Transverse colon (tissue), 4 donors: ENCODE measurements at regions not wholly inside any gene's neighbourhood (a gene's known extent, or its start where the extent isn't known, plus 50 kb on each side); places are given as distances from the start of the nearest gene placed in this dataset.

ENCODE experiments used
- DNase-seq: peaks from one replicate; pipeline ENCODE4 v3.0.0-alpha.2; 2019
- H3K27ac ChIP-seq, 4 donors: fragments of 200-600 bp; sonication (generic); 2 replicates each; pipeline ENCODE4 v1.5.1; 2016 to 2018; ENCODE audit warnings: inconsistent platforms in 4 of 4
- H3K27me3 ChIP-seq: fragments of 200-600 bp; sonication (generic); 2 replicates; pipeline ENCODE4 v1.5.1; 2017; ENCODE audit warnings: inconsistent platforms
- H3K36me3 ChIP-seq, 4 donors: fragments of 200-600 bp; sonication (generic); 2 replicates each; pipeline ENCODE4 v1.5.1; 2017 to 2019; ENCODE audit warnings: inconsistent platforms in 4 of 4
- H3K4me1 ChIP-seq, 4 donors: fragments of 200-600 bp; sonication (generic); 2 replicates each; pipeline ENCODE4 v1.5.1; 2017 to 2020; ENCODE audit warnings: inconsistent platforms in 4 of 4
- H3K4me3 ChIP-seq, 4 donors: fragments of 200-600 bp; sonication (generic); 1 replicate in 1 of 4; 2 replicates in 3 of 4; pipeline versions ENCODE4 v1.5.1 to v1.6.1; 2017 to 2019; ENCODE audit warnings: inconsistent platforms in 4 of 4
- H3K9me3 ChIP-seq, 2 donors: fragments of 200-600 bp; sonication (generic); 2 replicates each; pipeline ENCODE4 v1.5.1; 2017 to 2019; ENCODE audit warnings: inconsistent platforms in 2 of 2
- CTCF ChIP-seq, 5 experiments: fragments of 200-600 bp in 3 of 5; fragments of 450-650 bp in 2 of 5; sonication (generic) in 3 of 5; IDR thresholded peaks; 1 replicate in 2 of 5; 2 replicates in 3 of 5; pipeline ENCODE4 v1.5.1; 2016 to 2017; ENCODE audit warnings: antibody characterized with exemption in 5 of 5, inconsistent platforms in 3 of 5, mild to moderate bottlenecking in 2 of 5, moderate library complexity in 1 of 5
- EP300 ChIP-seq: sonication (generic); formaldehyde crosslinking; IDR thresholded peaks from one replicate; pipeline ENCODE4 v1.6.1; 2017; ENCODE audit warnings: antibody characterized with exemption, low read depth
- POLR2A ChIP-seq: fragments of 450-650 bp; IDR thresholded peaks from one replicate; pipeline ENCODE4 v1.6.1; 2016; ENCODE audit warnings: antibody characterized with exemption, mild to moderate bottlenecking, moderate library complexity
- POLR2AphosphoS5 ChIP-seq, 3 donors: sonication (generic); formaldehyde crosslinking; IDR thresholded peaks; one replicate each; pipeline ENCODE4 v1.6.1; 2016; ENCODE audit warnings: antibody characterized with exemption in 3 of 3
- WGBS, 2 donors: methylation state at CpG; one replicate each; pipeline ENCODE4 v1.1.5; 2018; ENCODE audit warnings: low coverage in 1 of 2; 5-methylcytosine and 5-hydroxymethylcytosine counted together
- in situ Hi-C, 4 donors: fragments of 200-750 bp; cut with MboI; loops; one replicate each; pipeline versions ENCODE4 v1.15.0 to v1.15.1; 2017; ENCODE audit warnings: low sequenced_read_pairs in 3 of 4, low pct_ligation_motif_present in 1 of 4, low pct_unique_long_range_greater_than_20kb in 1 of 4
- intact Hi-C: fragments of 100-400 bp; cut with DNase I; formaldehyde crosslinking; loops from one replicate; pipeline ENCODE4 v1.15.1; 2023; ENCODE audit warnings: low total_unique reads

GRCh38 chr16:72554935-72555334 lies 383.0 kb upstream of the PMFBP1 start:
- Histone ChIP-seq H3K27ac (no peak overlapping the region), H3K27me3 (no peaks in the 10 kb centered on the region), H3K4me1 (peaks cover 0 to 6% (median 0%) of the 10 kb centered on the region in 4 donors), H3K36me3 (no peaks in the 10 kb centered on the region), H3K9me3 (peaks cover 4 to 5% of the 10 kb centered on the region in 2 donors), H3K4me3 (no peak overlapping the region)
- in situ Hi-C loops (no loop called here), intact Hi-C loops (no loop called here)
- DNase-seq, result no peak
- 97 to 100% methylated on average over 1 to 6 of the region's 6 CpGs for WGBS, 2 donors
- TF ChIP-seq POLR2AphosphoS5 (IDR thresholded peaks at IDR 0.05) (no peak), POLR2A (no peak), CTCF (IDR thresholded peaks at IDR 0.05) (no peak), EP300 (no peak)

- intact Hi-C loops (no loop called here), in situ Hi-C loops (no loop called here)
- no peaks in the 10 kb centered on the region for H3K27me3 ChIP-seq
- no peak for DNase-seq
- H3K9me3 ChIP-seq, result peaks cover 4 to 5% of the 10 kb centered on the region in 2 donors
- no peaks in the 10 kb centered on the region for H3K36me3 ChIP-seq
- no peak overlapping the region for H3K27ac ChIP-seq
- TF ChIP-seq CTCF (IDR thresholded peaks at IDR 0.05) (no peak), POLR2A (no peak), POLR2AphosphoS5 (IDR thresholded peaks at IDR 0.05) (no peak), EP300 (no peak)
- H3K4me1 ChIP-seq, result no peaks in the 10 kb centered on the region
- H3K4me3 ChIP-seq, result no peak overlapping the region
Observed at GRCh38 chr16:72552654-72553053, 380.7 kb upstream of the PMFBP1 start.

GRCh38 chr16:72551649-72552048 lies 379.7 kb upstream of the PMFBP1 start:
- TF ChIP-seq POLR2AphosphoS5 (IDR thresholded peaks at IDR 0.05), result no peak
- TF ChIP-seq EP300, result no peak
- TF ChIP-seq CTCF (IDR thresholded peaks at IDR 0.05), result no peak
- TF ChIP-seq POLR2A, result no peak
- H3K4me3 ChIP-seq, result no peak overlapping the region
- H3K36me3 ChIP-seq, result no peaks in the 10 kb centered on the region
- H3K9me3 ChIP-seq, result peaks cover 4 to 5% of the 10 kb centered on the region in 2 donors
- in situ Hi-C loops, result no loop called here
- H3K4me1 ChIP-seq, result no peaks in the 10 kb centered on the region
- no peaks in the 10 kb centered on the region for H3K27me3 ChIP-seq
- intact Hi-C loops, result no loop called here
- WGBS, 2 donors, result 91 to 100% methylated on average over 1 of the region's 1 CpG
- no peak for DNase-seq
- H3K27ac ChIP-seq, result no peak overlapping the region

GRCh38 chr16:72549878-72550277 lies 377.9 kb upstream of the PMFBP1 start:
- no peaks in the 10 kb centered on the region for H3K4me1 ChIP-seq
- no peaks in the 10 kb centered on the region for H3K27me3 ChIP-seq
- TF ChIP-seq CTCF (IDR thresholded peaks at IDR 0.05) (no peak), POLR2AphosphoS5 (IDR thresholded peaks at IDR 0.05) (no peak), POLR2A (no peak), EP300 (no peak)
- in situ Hi-C loops, result no loop called here
- no peak overlapping the region for H3K27ac ChIP-seq
- H3K36me3 ChIP-seq, result no peaks in the 10 kb centered on the region
- intact Hi-C loops, result no loop called here
- no peak for DNase-seq
- no peak overlapping the region for H3K4me3 ChIP-seq
- H3K9me3 ChIP-seq, result peaks cover 4 to 5% of the 10 kb centered on the region in 2 donors
- 92 to 94% methylated on average over 2 of the region's 2 CpGs for WGBS, 2 donors
